ENCODE measurements at regions not wholly inside any gene's neighbourhood (a gene's known extent, or its start where the extent isn't known, plus 50 kb on each side); places are given as distances from the start of the nearest gene placed in this dataset.

GRCh38 chr1:56212143-56212542 lies 367.2 kb downstream of the PLPP3 start:
- no peak overlapping the region for H3K27ac ChIP-seq
- no peaks in the 10 kb centered on the region for H3K36me3 ChIP-seq
- no peak for TF ChIP-seq POLR2AphosphoS5 (IDR thresholded peaks at IDR 0.05)
- H3K9me3 ChIP-seq: no peaks in the 10 kb centered on the region
- DNase-seq (ENCODE audit: low spot score): no peak
- intact Hi-C loops (cut with DNase I): no loop called here
- no peaks in the 10 kb centered on the region for H3K27me3 ChIP-seq (replicated peaks; ENCODE audit: insufficient read depth)
- no peaks in the 10 kb centered on the region for H3K4me1 ChIP-seq (replicated peaks)
- no peak overlapping the region for H3K4me3 ChIP-seq
- WGBS: 92% methylated on average over 2 of the region's 2 CpGs

GRCh38 chr1:56206391-56206790 lies 373.0 kb downstream of the PLPP3 start:
- intact Hi-C loops (cut with DNase I): no loop called here
- no peak for DNase-seq (ENCODE audit: low spot score)
- no peak overlapping the region for H3K27ac ChIP-seq
- no peaks in the 10 kb centered on the region for H3K36me3 ChIP-seq
- H3K4me1 ChIP-seq (replicated peaks): no peaks in the 10 kb centered on the region
- 94% methylated on average over 2 of the region's 2 CpGs for WGBS
- TF ChIP-seq CTCF (IDR thresholded peaks at IDR 0.05) (no peak), POLR2A (IDR thresholded peaks at IDR 0.05) (no peak), POLR2AphosphoS5 (IDR thresholded peaks at IDR 0.05) (no peak)
- no peaks in the 10 kb centered on the region for H3K27me3 ChIP-seq (replicated peaks; ENCODE audit: insufficient read depth)
- no peaks in the 10 kb centered on the region for H3K9me3 ChIP-seq
- no peak overlapping the region for H3K4me3 ChIP-seq

GRCh38 chr1:56204206-56204605 lies 375.2 kb downstream of the PLPP3 start:
- TF ChIP-seq POLR2AphosphoS5 (IDR thresholded peaks at IDR 0.05) (no peak), CTCF (IDR thresholded peaks at IDR 0.05) (no peak), POLR2A (IDR thresholded peaks at IDR 0.05) (no peak)
- intact Hi-C loops (cut with DNase I): no loop called here
- H3K4me3 ChIP-seq: no peak overlapping the region
- no peak for DNase-seq (ENCODE audit: low spot score)
- H3K27ac ChIP-seq: no peak overlapping the region
- 83% methylated on average over 1 of the region's 1 CpG for WGBS
- no peaks in the 10 kb centered on the region for H3K27me3 ChIP-seq (replicated peaks; ENCODE audit: insufficient read depth)
- H3K36me3 ChIP-seq: no peaks in the 10 kb centered on the region
- no peaks in the 10 kb centered on the region for H3K9me3 ChIP-seq
- no peaks in the 10 kb centered on the region for H3K4me1 ChIP-seq (replicated peaks)

- H3K36me3 ChIP-seq: no peaks in the 10 kb centered on the region
- no peak for TF ChIP-seq POLR2AphosphoS5 (IDR thresholded peaks at IDR 0.05)
- TF ChIP-seq CTCF (IDR thresholded peaks at IDR 0.05): no peak
- TF ChIP-seq POLR2A (IDR thresholded peaks at IDR 0.05): no peak
- intact Hi-C loops (cut with DNase I): no loop called here
- H3K27ac ChIP-seq: no peak overlapping the region
- no peaks in the 10 kb centered on the region for H3K27me3 ChIP-seq (replicated peaks; ENCODE audit: insufficient read depth)
- no peak overlapping the region for H3K4me3 ChIP-seq
- 28% methylated on average over 5 of the region's 5 CpGs for WGBS
- no peaks in the 10 kb centered on the region for H3K9me3 ChIP-seq
- H3K4me1 ChIP-seq (replicated peaks): no peaks in the 10 kb centered on the region
- no peak for DNase-seq (ENCODE audit: low spot score)
These were observed 376.4 kb downstream of the PLPP3 start for GRCh38 chr1:56202796-56203492.

- H3K27ac ChIP-seq: no peak overlapping the region
- H3K27me3 ChIP-seq (replicated peaks; ENCODE audit: insufficient read depth): no peaks in the 10 kb centered on the region
- TF ChIP-seq POLR2A (IDR thresholded peaks at IDR 0.05): no peak
- H3K36me3 ChIP-seq: no peaks in the 10 kb centered on the region
- DNase-seq (ENCODE audit: low spot score): no peak
- H3K9me3 ChIP-seq: no peaks in the 10 kb centered on the region
- 78% methylated on average over 2 of the region's 2 CpGs for WGBS
- H3K4me1 ChIP-seq (replicated peaks): no peaks in the 10 kb centered on the region
- H3K4me3 ChIP-seq: no peak overlapping the region
- intact Hi-C loops (cut with DNase I): no loop called here
These were observed 377.2 kb downstream of the PLPP3 start for GRCh38 chr1:56202186-56202585.

- TF ChIP-seq CTCF (IDR thresholded peaks at IDR 0.05): no peak
- Histone ChIP-seq H3K27ac (peak overlapping the region in 1 of 2 donors; percentile 20), H3K4me1 (replicated peaks) (no peaks in the 10 kb centered on the region), H3K27me3 (replicated peaks; ENCODE audit: insufficient read depth) (no peaks in the 10 kb centered on the region), H3K9me3 (no peaks in the 10 kb centered on the region), H3K36me3 (no peaks in the 10 kb centered on the region), H3K4me3 (no peak overlapping the region)
- DNase-seq (ENCODE audit: low spot score): no peak
- intact Hi-C loops (cut with DNase I): no loop called here
- 28% methylated on average over 2 of the region's 2 CpGs for WGBS
These were observed 378.5 kb downstream of the PLPP3 start for GRCh38 chr1:56200896-56201295.

Data from prostate gland (tissue), 2 donors.